ENCODE measurements at regions not wholly inside any gene's neighbourhood (a gene's known extent, or its start where the extent isn't known, plus 50 kb on each side); places are given as distances from the start of the nearest gene placed in this dataset.
"Not testable (repeated sequence)": the region's sequence is repeated elsewhere in the genome, so short reads cannot be mapped to it uniquely, and the experiment has no call there.

DNA sequence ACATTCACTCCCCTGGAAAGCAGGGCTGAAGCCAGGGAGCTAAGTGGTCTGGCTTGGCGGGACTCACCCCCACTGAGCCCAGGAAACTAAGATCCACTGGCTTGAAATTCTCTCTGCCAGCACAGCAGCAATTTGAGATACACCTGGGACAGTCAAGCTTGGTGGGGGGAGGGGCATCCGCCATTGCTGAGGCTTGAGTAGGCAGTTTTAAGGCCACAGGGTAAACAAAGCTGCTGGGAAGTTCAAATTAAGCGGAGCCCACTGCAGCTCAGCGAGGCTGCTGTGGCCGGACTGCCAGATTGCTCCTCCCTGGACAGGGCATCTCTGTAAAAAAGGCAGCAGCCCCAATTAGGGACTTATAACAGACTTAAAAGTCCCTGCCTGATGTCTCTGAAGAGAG, 108.2 kb upstream of the FAM13C start:
- DNase-seq: no peak
- ATAC-seq: no peak
- intact Hi-C loops (cut with DNase I, micrococcal nuclease): no loop called here

DNA sequence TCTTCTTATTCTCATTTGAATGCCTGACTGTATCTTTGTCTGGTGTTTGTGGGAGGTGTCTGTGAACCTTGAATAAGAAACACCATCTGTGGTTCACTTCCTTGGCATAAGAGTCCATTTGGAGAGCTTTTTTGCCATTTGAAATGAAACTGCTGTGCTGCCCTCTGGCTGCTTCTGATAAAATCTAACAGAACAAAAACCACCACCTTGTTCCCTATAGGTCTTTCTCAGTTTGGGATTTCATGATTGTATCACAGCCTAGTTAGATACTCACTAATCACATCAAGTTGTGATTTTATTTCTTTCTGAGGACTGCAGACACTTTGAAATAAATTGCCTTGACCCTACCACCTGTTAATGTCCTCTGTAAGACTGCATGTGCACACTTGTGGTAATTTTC, 102.7 kb upstream of the FAM13C start:
- ATAC-seq: no peak
- intact Hi-C loops (cut with DNase I, micrococcal nuclease): no loop called here
- no peak for DNase-seq

DNA sequence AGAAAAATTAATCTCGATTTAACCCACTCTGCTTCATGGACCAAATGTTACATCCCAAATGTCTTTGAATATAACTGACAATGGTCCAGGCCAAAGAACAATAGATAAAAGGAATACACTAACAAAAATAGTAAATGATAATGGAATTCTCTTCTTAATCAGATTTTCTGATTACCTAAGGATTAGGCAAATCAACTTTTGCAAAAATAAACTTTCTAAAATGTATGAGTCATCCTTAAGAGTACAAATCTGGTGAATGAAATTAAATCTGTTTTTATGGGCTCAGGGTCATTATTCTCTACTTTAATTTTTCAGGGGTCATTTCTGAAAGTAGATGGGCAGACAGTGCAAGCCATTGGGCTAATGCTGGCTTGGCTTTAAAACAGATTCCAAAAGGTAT, 102.1 kb upstream of the FAM13C start:
- intact Hi-C loops (cut with DNase I, micrococcal nuclease): no loop called here

DNA sequence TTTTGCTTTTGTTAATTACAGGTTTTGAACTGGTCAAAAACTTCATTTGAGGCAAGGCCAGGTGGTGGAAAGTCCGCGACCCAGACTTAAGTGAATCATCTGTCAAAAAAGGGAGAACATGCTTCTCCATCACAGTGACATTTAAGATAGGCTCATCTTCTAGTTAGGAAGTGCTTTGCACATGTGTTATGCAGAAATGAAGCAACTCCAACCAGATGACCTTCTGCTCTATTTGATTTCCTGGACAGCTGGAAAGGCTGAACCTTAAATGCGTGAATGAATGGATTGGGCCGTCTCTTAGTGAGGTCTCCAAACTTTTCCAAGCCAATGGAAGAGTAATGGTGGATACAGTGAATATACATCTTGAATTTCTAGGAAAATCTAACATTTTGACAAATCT, 101.6 kb upstream of the FAM13C start:
- intact Hi-C loops (cut with DNase I, micrococcal nuclease): no loop called here
- ATAC-seq: no peak
- no peak for DNase-seq

More for the DNA sequence above, 102.1 kb upstream of the FAM13C start:
- ATAC-seq: no peak
- DNase-seq: no peak

DNA sequence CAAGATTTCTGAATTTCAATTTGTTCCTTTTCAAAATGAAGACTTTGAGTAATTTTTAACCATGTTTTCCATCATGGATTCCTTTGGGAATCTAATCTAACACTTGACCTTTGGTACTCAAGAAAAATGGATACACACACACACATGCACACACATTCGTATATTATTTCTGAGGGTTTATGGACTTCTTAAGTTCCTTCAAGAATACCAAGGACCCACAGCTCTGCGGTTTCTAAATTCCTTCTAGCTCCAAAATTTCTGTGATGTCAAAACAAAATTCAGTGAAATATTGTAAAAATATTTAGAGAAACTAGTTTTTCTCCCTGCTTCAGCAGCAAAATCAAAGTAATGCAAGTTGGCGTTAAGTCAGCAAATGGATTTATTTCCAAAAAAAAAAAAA, 98.3 kb upstream of the FAM13C start:
- intact Hi-C loops (cut with DNase I, micrococcal nuclease): no loop called here
- ATAC-seq (no peak), DNase-seq (no peak)

DNA sequence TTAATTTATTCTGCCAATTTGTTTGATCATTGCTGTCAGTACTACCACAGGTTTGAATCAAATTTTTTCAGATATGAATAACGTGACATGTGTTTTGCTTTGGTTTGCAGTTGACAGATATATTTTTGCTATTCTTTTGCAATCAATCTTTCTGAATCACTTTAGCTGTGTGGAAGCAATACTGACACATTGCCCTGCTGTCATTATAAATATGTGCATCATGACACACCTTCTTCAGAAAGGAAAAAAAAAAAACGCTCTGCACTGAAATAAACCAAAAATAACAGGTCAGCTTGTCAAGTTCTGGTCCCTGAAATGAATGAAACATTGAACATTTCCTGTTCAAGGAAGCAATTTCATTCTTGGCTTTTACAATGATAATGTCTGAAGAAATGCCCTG, 93.8 kb upstream of the FAM13C start:
- intact Hi-C loops (cut with DNase I, micrococcal nuclease): no loop called here
- DNase-seq (no peak), ATAC-seq (no peak)

DNA sequence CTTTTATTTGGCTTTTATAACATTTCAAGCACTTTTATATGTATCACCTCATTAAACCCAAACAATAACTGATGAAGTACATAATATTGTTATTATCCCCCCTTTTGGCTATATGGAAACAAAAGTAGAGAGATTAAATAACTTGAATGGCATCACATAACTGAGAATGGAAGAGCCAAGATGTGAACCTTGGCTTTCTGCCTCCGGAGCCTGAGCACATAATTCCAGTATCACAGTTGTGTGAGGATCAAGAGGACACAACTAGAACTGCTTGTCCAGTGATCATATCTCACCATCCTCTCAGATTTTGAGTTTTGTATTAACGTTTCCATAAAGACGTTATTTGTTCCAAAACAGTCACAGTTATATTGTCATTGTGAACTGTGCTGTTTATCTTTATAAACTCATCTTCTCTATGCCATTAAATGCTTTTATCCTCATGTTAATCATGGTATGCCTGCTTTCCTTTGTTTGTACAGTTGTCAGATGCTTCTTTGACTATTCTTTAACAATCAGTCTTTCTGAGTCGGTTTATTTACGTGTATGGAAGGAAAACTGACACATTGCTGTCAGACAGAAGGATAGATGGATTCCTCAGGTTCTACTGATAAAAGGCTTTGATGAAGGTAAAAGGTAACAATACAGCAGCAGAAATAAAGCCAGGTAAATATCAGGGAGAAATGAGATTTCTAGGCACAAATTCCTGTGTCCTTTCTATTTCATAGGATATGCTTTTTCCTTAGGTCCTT, 92.0 kb upstream of the FAM13C start:
- ATAC-seq: no peak
- DNase-seq: no peak
- intact Hi-C loops (cut with DNase I, micrococcal nuclease): no loop called here

DNA sequence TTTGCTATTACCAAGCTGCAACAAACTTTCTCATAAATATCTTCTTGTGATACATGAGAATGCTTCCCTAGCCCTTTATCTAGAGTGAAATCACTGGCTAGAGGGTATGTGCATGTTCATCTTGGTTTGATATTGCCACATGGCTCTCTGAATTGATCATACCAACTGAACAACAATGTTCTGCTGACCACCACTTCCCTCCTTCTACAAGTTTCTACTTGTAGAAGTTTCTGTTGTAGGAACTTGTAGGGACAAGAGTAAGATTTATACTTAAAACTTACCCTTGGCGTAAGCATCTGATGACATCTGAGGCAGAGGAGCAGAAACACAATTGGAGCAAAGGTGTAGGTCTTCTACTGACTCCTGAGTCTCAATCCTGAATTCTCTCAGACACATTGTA, 86.3 kb upstream of the FAM13C start:
- DNase-seq (no peak), ATAC-seq (no peak)
- intact Hi-C loops (cut with DNase I, micrococcal nuclease): no loop called here

DNA sequence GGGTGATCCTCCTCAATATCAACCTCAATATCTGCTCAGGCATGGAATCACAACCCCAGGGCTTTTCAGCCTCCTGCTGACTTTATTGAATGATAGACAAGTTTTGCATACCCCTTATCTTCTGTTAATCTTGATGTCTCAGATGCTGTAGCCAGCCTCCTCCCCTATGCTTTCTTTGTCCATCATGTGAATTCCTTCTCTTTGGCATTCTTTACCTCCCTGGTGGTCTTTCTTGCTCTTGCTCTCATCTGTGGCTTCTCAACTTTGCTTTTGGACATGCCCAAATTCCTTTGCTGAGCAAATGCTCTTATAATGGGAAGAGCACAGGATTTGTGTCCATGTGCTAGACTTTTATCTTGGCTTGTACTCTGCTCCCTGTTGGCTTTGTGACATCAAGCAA, 73.4 kb upstream of the FAM13C start:
- intact Hi-C loops (cut with DNase I, micrococcal nuclease): no loop called here
- ATAC-seq (no peak), DNase-seq (no peak)

DNA sequence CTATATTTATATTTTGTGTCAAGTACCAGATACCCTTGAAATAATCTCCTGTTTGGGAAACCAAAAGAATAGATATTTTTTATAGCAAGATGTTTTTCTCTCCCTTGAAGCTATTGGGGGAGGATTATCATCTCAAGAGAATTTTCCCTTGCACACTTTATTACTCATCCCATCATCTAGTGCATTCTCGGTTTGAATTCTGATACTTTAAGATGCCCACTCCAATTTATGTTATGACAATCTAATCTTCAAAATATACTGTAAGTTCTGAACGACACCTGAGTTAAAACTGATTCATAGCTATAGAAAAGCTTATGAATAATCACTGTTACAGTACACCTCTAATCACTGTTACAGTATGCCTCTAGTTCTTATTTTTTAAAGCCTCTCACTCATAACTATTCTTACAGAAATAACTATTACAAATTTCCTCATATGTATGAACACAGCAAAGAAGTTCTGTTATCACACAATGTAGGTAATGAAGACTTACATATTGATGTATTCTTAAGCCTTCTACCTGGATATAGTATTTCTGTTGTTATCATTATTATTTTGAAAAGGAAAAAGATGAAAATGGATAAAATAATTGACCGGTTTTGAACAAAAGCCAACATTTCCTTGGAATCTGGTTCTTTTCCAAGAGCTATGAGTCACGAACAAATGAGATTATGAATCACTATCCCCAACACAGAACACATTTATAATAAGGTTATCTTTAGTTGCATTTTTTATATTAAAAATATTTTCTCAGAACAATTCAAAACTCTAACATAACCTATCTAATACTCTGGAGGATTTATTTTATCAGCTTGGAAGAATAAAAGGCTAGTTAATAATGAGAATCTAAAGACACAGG, 72.3 kb upstream of the FAM13C start:
- ATAC-seq (no peak), DNase-seq (no peak)
- intact Hi-C loops (cut with DNase I, micrococcal nuclease): no loop called here

DNA sequence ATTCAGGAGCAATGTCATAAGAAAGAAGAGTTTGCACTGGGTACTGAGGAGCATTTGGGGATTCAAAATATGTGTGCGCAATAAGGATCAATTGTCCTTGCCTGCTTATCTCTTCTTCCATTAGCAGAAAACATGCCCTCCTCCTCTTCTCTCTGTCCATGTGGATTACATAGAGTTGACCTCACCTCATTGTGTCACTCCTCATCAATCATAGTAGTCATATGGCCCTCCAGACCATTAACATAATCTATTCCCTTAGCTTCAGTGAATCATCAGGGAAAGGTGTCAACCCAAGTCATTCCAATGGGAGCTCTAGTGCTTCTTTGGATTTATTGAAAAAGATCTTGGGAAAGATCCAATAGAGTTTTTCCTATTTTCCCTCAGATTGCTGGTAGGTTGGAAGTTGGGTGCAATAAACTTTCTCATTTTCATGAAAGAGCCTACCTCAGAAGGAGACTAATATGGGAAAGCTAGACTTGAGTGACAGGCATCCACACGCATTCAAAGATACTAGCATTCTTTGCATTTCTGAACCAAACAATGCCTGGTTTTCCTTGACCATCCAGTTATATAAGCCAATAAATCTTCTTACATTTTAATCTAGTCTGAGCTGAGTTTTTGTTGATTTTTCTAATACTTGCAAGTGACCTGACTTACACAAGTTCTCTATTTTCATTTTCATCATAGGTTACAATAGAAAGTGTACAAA, 71.5 kb upstream of the FAM13C start:
- ATAC-seq (no peak), DNase-seq (no peak)
- intact Hi-C loops (cut with DNase I, micrococcal nuclease): no loop called here

DNA sequence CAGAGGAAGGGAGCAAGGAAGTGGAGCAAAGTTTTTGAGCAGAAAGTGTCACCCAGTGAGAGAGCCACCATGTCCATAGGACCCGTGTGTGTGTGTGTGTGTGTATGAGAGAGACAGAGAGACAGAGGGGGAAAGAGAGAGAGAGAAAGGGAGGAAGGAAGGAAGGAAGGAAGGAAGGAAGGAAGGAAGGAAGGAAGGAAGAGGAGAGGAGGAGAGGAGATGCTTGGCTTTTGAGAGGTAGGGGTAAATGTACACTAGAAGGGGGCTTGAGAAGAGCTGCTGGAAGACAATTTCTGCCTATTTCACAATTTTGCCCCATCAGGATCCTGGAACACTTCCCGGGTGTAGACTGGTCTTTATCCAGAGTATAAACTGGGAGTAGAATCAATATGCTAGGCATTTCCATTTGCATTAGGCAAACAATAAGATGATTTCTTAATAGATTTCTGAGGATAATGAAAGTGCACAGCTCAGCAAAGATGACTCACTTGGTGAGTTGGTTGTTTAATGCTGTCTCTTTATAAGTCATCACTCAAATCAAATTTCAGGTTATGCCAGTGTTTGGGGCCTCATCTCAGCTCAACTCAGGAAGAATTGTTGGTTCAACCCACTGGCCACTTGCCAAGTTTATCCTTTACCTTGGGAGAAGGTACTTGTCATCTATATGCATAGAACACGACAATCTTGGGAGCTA, 70.0 kb upstream of the FAM13C start:
- intact Hi-C loops (cut with DNase I, micrococcal nuclease): no loop called here
- DNase-seq (no peak), ATAC-seq (no peak)

DNA sequence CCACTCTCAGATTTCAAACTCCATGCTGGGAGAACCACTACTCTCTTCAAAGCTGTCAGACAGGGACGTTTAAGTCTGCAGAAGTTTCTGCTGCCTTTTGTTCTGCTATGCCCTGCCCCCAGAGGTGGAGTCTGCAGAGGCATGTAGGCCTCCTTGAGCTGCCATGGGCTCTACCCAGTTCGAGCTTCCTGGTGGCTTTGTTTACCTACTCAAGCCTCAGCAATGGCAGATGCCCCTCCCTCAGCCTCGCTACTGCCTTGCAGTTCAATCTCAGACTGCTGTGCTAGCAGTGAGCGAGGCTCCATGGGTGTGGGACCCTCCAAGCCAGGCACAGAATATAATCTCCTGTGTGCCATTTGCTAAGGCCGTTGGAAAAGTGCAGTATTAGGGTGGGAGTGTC, 51.4 kb upstream of the FAM13C start:
- ATAC-seq; DNase-seq; intact Hi-C loops (cut with DNase I, micrococcal nuclease): not testable (repeated sequence)

Data from left colon (tissue), 2 donors.